H1 (cell line): ENCODE measurements at regions not wholly inside any gene's neighbourhood (a gene's known extent, or its start where the extent isn't known, plus 50 kb on each side); places are given as distances from the start of the nearest gene placed in this dataset.

Source experiments
- CTCF ChIA-PET: fragments of 300-600 bp; sonication (Branson Sonifier 250); formaldehyde crosslinking; loops from one replicate; lab custom pipeline; 2021; ENCODE audit not compliant: partially characterized antibody; lab: Charles Lee
- POLR2A ChIA-PET: fragments of 300-600 bp; sonication (Branson Sonifier 250); formaldehyde crosslinking; loops from one replicate; lab custom pipeline; 2021; ENCODE audit warnings: inconsistent platforms; ENCODE audit not compliant: partially characterized antibody; lab: Charles Lee
- DNase-seq, 2 experiments: peaks; one replicate each; pipeline versions ENCODE4 v3.0.0 to v3.0.0-alpha.2; 2010 to 2022; ENCODE audit warnings: low spot score in 2 of 2, low read depth in 1 of 2, mixed read lengths in 1 of 2
- FAIRE-seq: peaks from 2 replicates; lab custom pipeline; 2011; peaks lifted over from hg19 to GRCh38; lab: Jason Lieb, UNC
- H2AFZ ChIP-seq: 2 replicates; pipeline ENCODE4 v1.8.1; 2012; ENCODE audit warnings: low read length, inconsistent platforms
- H2AK5ac ChIP-seq: 2 replicates; pipeline ENCODE4 v1.6.1; 2013; ENCODE audit warnings: low read depth, low read length
- H2BK120ac ChIP-seq: replicated peaks from 2 replicates; pipeline ENCODE3; 2013; ENCODE audit warnings: low read depth, low read length, inconsistent platforms
- H2BK12ac ChIP-seq: 2 replicates; pipeline ENCODE4 v1.6.1; 2013; ENCODE audit warnings: low read depth, low read length
- H2BK15ac ChIP-seq: 2 replicates; pipeline ENCODE4 v1.6.1; 2013; ENCODE audit warnings: low read length
- H2BK20ac ChIP-seq: 2 replicates; pipeline ENCODE4 v1.6.1; 2013; ENCODE audit warnings: low read length
- H2BK5ac ChIP-seq: 2 replicates; pipeline ENCODE4 v1.6.1; 2013; ENCODE audit warnings: low read depth, low read length
- H3K14ac ChIP-seq: 2 replicates; pipeline ENCODE4 v1.6.1; 2013; ENCODE audit warnings: inconsistent platforms; ENCODE audit not compliant: insufficient read length
- H3K18ac ChIP-seq: 2 replicates; pipeline ENCODE4 v1.6.1; 2013; ENCODE audit warnings: low read length; ENCODE audit errors: extremely low read depth
- H3K23ac ChIP-seq: 2 replicates; pipeline ENCODE4 v1.6.1; 2013; ENCODE audit warnings: inconsistent platforms; ENCODE audit not compliant: insufficient read length
- H3K23me2 ChIP-seq: 2 replicates; pipeline ENCODE4 v1.6.1; 2013; ENCODE audit warnings: low read depth, low read length
- H3K27ac ChIP-seq: 2 replicates; pipeline ENCODE4 v1.6.1; 2011; ENCODE audit warnings: low read depth, low read length, inconsistent platforms
- H3K27me3 ChIP-seq, 4 experiments: replicated peaks in 1 of 4; 1 replicate in 1 of 4; 2 replicates in 3 of 4; pipeline versions ENCODE4 v1.6.1 to v1.8.1; 2011 to 2013; ENCODE audit warnings: low read length in 3 of 4, mild to moderate bottlenecking in 3 of 4, inconsistent platforms in 2 of 4, mixed read lengths in 2 of 4, moderate library complexity in 1 of 4; ENCODE audit not compliant: control insufficient read depth in 3 of 4, insufficient read depth in 3 of 4; ENCODE audit errors: extremely low read depth in 1 of 4
- H3K36me3 ChIP-seq, 4 experiments: 2 replicates each; pipeline versions ENCODE4 v1.6.1 to v1.8.1; 2011 to 2013; ENCODE audit warnings: mild to moderate bottlenecking in 4 of 4, low read length in 3 of 4, moderate library complexity in 2 of 4, control low read depth in 1 of 4, inconsistent platforms in 1 of 4; ENCODE audit not compliant: insufficient read depth in 4 of 4, control insufficient read depth in 2 of 4
- H3K4ac ChIP-seq: replicated peaks from 2 replicates; pipeline ENCODE3; 2013; ENCODE audit warnings: low read length, low read depth, mixed read lengths, inconsistent platforms; ENCODE audit not compliant: insufficient read length
- H3K4me1 ChIP-seq, 4 experiments: replicated peaks in 1 of 4; 1 replicate in 1 of 4; 2 replicates in 3 of 4; pipeline versions ENCODE4 v1.6.1 to v1.8.1; 2011 to 2013; ENCODE audit warnings: low read length in 3 of 4, inconsistent platforms in 2 of 4, mixed read lengths in 1 of 4; ENCODE audit not compliant: insufficient read depth in 4 of 4, control insufficient read depth in 3 of 4
- H3K4me2 ChIP-seq, 2 experiments: 2 replicates each; pipeline versions ENCODE4 v1.6.1 to v1.8.1; 2011 to 2013; ENCODE audit warnings: low read depth in 2 of 2, low read length in 2 of 2, control low read depth in 1 of 2, inconsistent platforms in 1 of 2, mild to moderate bottlenecking in 1 of 2; ENCODE audit not compliant: insufficient read depth in 1 of 2
- H3K4me3 ChIP-seq, 4 experiments: fragments of 200-600, 300-600 bp in 1 of 4; sonication (generic), shearing (Covaris generic), sonication (Bioruptor Twin) in 1 of 4; 2 replicates each; pipeline versions ENCODE4 v1.5.1 to v1.8.1; 2011 to 2016; ENCODE audit warnings: low read length in 4 of 4, low read depth in 3 of 4, control low read depth in 2 of 4, inconsistent platforms in 2 of 4, mild to moderate bottlenecking in 2 of 4, mixed read lengths in 1 of 4, moderate library complexity in 1 of 4; ENCODE audit not compliant: insufficient read depth in 2 of 4; ENCODE audit errors: extremely low read depth in 1 of 4
- H3K56ac ChIP-seq: replicated peaks from 2 replicates; pipeline ENCODE3; 2013; ENCODE audit warnings: low read depth, mild to moderate bottlenecking, mixed read lengths, low read length, inconsistent platforms; ENCODE audit not compliant: insufficient read length
- H3K79me1 ChIP-seq: 2 replicates; pipeline ENCODE4 v1.6.1; 2013; ENCODE audit warnings: low read depth, low read length, control low read depth
- H3K79me2 ChIP-seq, 2 experiments: 2 replicates each; pipeline versions ENCODE4 v1.6.1 to v1.8.1; 2012 to 2013; ENCODE audit warnings: low read length in 2 of 2, mild to moderate bottlenecking in 2 of 2, inconsistent platforms in 1 of 2; ENCODE audit not compliant: insufficient read depth in 2 of 2, control insufficient read depth in 1 of 2
- H3K9ac ChIP-seq, 4 experiments: replicated peaks in 1 of 4; 1 replicate in 1 of 4; 2 replicates in 3 of 4; pipeline versions ENCODE4 v1.6.1 to v1.8.1; 2011 to 2013; ENCODE audit warnings: low read depth in 3 of 4, low read length in 3 of 4, control low read depth in 2 of 4, mild to moderate bottlenecking in 2 of 4, moderate library complexity in 2 of 4, inconsistent platforms in 1 of 4; ENCODE audit errors: extremely low read depth in 1 of 4
- H3K9me3 ChIP-seq, 2 experiments: 2 replicates each; pipeline versions ENCODE4 v1.6.1 to v1.8.1; 2012 to 2013; ENCODE audit warnings: mild to moderate bottlenecking in 2 of 2, moderate library complexity in 2 of 2, control low read depth in 1 of 2, inconsistent platforms in 1 of 2, low read depth in 1 of 2, low read length in 1 of 2, mixed read lengths in 1 of 2; ENCODE audit not compliant: insufficient read depth in 2 of 2
- H4K20me1 ChIP-seq, 2 experiments: replicated peaks in 1 of 2; 2 replicates each; pipeline versions ENCODE3 to v1.8.1; 2011 to 2013; ENCODE audit warnings: inconsistent platforms in 2 of 2, low read length in 2 of 2, mild to moderate bottlenecking in 1 of 2; ENCODE audit not compliant: insufficient read depth in 2 of 2, control insufficient read depth in 1 of 2
- H4K5ac ChIP-seq: 2 replicates; pipeline ENCODE4 v1.6.1; 2013; ENCODE audit warnings: low read length, low read depth, mixed read lengths, inconsistent platforms; ENCODE audit not compliant: insufficient read length
- H4K8ac ChIP-seq: 2 replicates; pipeline ENCODE4 v1.8.0; 2013; ENCODE audit warnings: mild to moderate bottlenecking, moderate library complexity, low read length, inconsistent platforms; ENCODE audit not compliant: insufficient read depth; ENCODE audit errors: extremely low read depth
- H4K91ac ChIP-seq: replicated peaks from 2 replicates; pipeline ENCODE3; 2013; ENCODE audit warnings: low read length, mixed read lengths, inconsistent platforms; ENCODE audit not compliant: insufficient read length
- ZNF274 ChIP-seq: IDR thresholded peaks from 2 replicates; pipeline ENCODE4 v1.7.0; 2012; ENCODE audit warnings: low read length, borderline replicate concordance; ENCODE audit errors: extremely low read depth
- WGBS, 2 experiments: shearing (Covaris generic) in 1 of 2; methylation state at CpG; one replicate each; pipeline versions ENCODE4 v1.1.6 to v1.1.7; 2013 to 2015; ENCODE audit warnings: low lambda C conversion rate in 2 of 2, mixed read lengths in 2 of 2, inconsistent platforms in 1 of 2, low coverage in 1 of 2, missing lambda C conversion rate in 1 of 2; ENCODE audit not compliant: insufficient replicate concordance in 2 of 2, insufficient coverage in 1 of 2, insufficient read length in 1 of 2; ENCODE audit errors: extremely low coverage in 1 of 2, missing lambda C conversion rate in 1 of 2; 5-methylcytosine and 5-hydroxymethylcytosine counted together

DNA sequence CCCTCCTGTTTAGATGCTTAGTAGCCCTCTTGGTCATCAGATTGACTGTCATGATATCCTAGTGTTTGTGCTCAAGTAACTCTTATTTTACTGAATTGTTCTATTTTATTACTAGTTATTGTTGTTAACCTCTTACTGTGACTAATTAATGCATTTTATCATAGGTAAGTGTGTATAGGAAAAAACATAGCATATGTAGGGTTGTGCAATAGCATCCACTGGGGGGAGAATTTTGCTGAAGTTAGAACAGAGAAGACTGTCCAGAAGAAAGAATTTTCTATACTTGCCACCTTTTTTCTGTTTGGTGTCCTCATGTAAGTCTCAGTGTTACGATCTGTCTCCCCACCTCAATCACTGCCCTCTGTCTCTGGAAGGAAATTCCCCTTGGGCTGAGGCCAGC lies 177.4 kb downstream of the RPIA start:
- Histone ChIP-seq H4K8ac (no peak overlapping the region), H4K91ac (no peak overlapping the region), H3K56ac (no peak overlapping the region), H3K23ac (no peak overlapping the region), H4K5ac (no peak overlapping the region), H2BK20ac (no peak overlapping the region), H3K79me1 (no peaks in the 10 kb centered on the region), H3K36me3 (no peaks in the 10 kb centered on the region), H3K4me3 (no peak overlapping the region), H2BK12ac (no peak overlapping the region), H3K79me2 (no peaks in the 10 kb centered on the region), H3K4ac (no peak overlapping the region), H2BK5ac (no peak overlapping the region), H2BK120ac (no peak overlapping the region), H2AFZ (no peak overlapping the region), H3K9ac (peak overlapping the region in 1 of 4 experiments; percentile 26; a peak in 1 of 7 replicates), H3K18ac (no peak overlapping the region), H3K14ac (no peak overlapping the region), H3K27ac (no peak overlapping the region), H3K4me2 (no peak overlapping the region), H2BK15ac (no peak overlapping the region), H3K27me3 (no peaks in the 10 kb centered on the region), H3K9me3 (no peaks in the 10 kb centered on the region), H3K4me1 (peaks cover 0 to 6% (median 2%) of the 10 kb centered on the region in 4 experiments; a peak in 2 of 7 replicates), H4K20me1 (no peaks in the 10 kb centered on the region), H2AK5ac (no peak overlapping the region), H3K23me2 (no peaks in the 10 kb centered on the region)
- DNase-seq (no peak), FAIRE-seq (no peak)
- POLR2A ChIA-PET: no interaction called here
- no peak for TF ChIP-seq ZNF274
- WGBS, 2 experiments: 79% methylated on average over 1 of the region's 1 CpG; no CpG with 5 or more reads in 1 of the 2 experiments
- CTCF ChIA-PET: no interaction called here
